GM21526 (cell line): ENCODE measurements at regions not wholly inside any gene's neighbourhood (a gene's known extent, or its start where the extent isn't known, plus 50 kb on each side); places are given as distances from the start of the nearest gene placed in this dataset.

Experiments used
- ATAC-seq: cut with Tn5 transposase; IDR thresholded peaks from one replicate; pipeline ENCODE4 v1.9.1; 2021; ENCODE audit warnings: moderate library complexity; ENCODE audit not compliant: unreplicated experiment, low FRiP score

- no peak for ATAC-seq
Measured at GRCh38 chr12:105961821-105962671, 176.7 kb downstream of the NUAK1 start.

- ATAC-seq: no peak
Measured at GRCh38 chr12:105967038-105967776, 171.5 kb downstream of the NUAK1 start.

- no peak for ATAC-seq
Measured at GRCh38 chr12:105968025-105968424, 170.7 kb downstream of the NUAK1 start.

- no peak for ATAC-seq
Measured at GRCh38 chr12:105970885-105971284, 167.9 kb downstream of the NUAK1 start.

- no peak for ATAC-seq
Measured at GRCh38 chr12:105974738-105975137, 164.0 kb downstream of the NUAK1 start.

GRCh38 chr12:105975351-105975750 lies 163.4 kb downstream of the NUAK1 start:
- ATAC-seq: no peak

- ATAC-seq: no peak
Measured at GRCh38 chr12:105977236-105977635, 161.5 kb downstream of the NUAK1 start.

- ATAC-seq: no peak
Measured at GRCh38 chr12:105977652-105978051, 161.1 kb downstream of the NUAK1 start.

- no peak for ATAC-seq
Measured at GRCh38 chr12:105978276-105978675, 160.5 kb downstream of the NUAK1 start.

GRCh38 chr12:105978686-105979085 lies 160.1 kb downstream of the NUAK1 start:
- ATAC-seq: no peak

- ATAC-seq: no peak
Measured at GRCh38 chr12:105980085-105980484, 158.7 kb downstream of the NUAK1 start.

GRCh38 chr12:105980533-105980932 lies 158.2 kb downstream of the NUAK1 start:
- no peak for ATAC-seq

GRCh38 chr12:105982022-105982421 lies 156.7 kb downstream of the NUAK1 start:
- no peak for ATAC-seq

- ATAC-seq: no peak
Measured at GRCh38 chr12:105983622-105984320, 155.0 kb downstream of the NUAK1 start.

- no peak for ATAC-seq
Measured at GRCh38 chr12:105985383-105985782, 153.4 kb downstream of the NUAK1 start.

GRCh38 chr12:105986779-105987684 lies 151.7 kb downstream of the NUAK1 start:
- ATAC-seq: no peak

- no peak for ATAC-seq
Measured at GRCh38 chr12:105987685-105988035, 151.1 kb downstream of the NUAK1 start.

GRCh38 chr12:105992849-105993740 lies 145.7 kb downstream of the NUAK1 start:
- ATAC-seq: no peak
